ENCODE measurements at regions not wholly inside any gene's neighbourhood (a gene's known extent, or its start where the extent isn't known, plus 50 kb on each side); places are given as distances from the start of the nearest gene placed in this dataset.

GRCh38 chr1:70826428-70826827 lies 221.2 kb downstream of the PTGER3 start:
- TF ChIP-seq CTCF (IDR thresholded peaks at IDR 0.05) (no peak), POLR2A (IDR thresholded peaks at IDR 0.05) (no peak), POLR2AphosphoS5 (IDR thresholded peaks at IDR 0.05) (no peak), EP300 (IDR thresholded peaks at IDR 0.05) (no peak)

Measured in sigmoid colon (tissue), 4 donors.